HL-60/S4 treated with phorbol 12-myristate 13-acetate at 8.2 ng/mL for 4 days and 3 days (cell line): ENCODE measurements at regions not wholly inside any gene's neighbourhood (a gene's known extent, or its start where the extent isn't known, plus 50 kb on each side); places are given as distances from the start of the nearest gene placed in this dataset.
"Not testable (repeated sequence)": the region's sequence is repeated elsewhere in the genome, so short reads cannot be mapped to it uniquely, and the experiment has no call there.

ENCODE experiments used
- in situ Hi-C: fragments of 300-500 bp; cut with MboI; formaldehyde crosslinking; loops from 2 replicates; pipeline ENCODE4 v1.15.0; 2022; ENCODE audit warnings: low sequenced_read_pairs

DNA sequence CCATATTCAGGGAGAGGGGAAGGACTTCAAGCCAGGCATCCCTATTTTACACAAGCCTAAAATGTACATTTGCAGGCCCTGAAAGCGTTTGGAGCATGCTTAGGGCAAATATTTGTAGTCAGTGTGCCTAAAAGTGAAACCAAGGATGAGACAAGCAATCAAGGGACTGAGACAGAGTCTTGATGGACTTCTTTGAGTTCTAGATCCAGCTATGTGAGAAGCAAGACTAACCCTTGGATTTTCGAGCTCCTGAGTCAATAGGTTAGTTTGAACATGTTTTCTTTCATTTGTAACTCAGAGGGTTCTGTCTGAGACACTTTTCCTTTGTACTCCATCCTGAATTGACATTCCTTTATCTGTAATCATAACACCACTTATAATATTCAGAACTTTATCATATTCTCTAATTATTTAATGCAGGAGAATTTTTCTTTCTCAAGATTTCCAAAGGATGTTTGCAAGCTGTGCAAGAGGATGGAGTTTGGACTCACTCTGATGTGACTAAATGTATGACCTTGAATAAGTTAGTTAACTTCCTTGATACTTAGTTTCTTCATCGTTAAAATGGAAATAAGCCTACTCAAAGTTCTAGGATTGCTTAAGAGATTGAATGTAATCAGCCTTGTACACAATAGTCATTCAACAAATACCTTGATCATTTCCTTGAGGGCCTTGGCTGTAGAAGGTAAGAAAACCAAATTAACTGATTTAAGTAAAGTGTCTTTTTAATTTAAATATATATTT is 1237.8 kb upstream of the ZEB2 start:
- in situ Hi-C loops = no loop called here

DNA sequence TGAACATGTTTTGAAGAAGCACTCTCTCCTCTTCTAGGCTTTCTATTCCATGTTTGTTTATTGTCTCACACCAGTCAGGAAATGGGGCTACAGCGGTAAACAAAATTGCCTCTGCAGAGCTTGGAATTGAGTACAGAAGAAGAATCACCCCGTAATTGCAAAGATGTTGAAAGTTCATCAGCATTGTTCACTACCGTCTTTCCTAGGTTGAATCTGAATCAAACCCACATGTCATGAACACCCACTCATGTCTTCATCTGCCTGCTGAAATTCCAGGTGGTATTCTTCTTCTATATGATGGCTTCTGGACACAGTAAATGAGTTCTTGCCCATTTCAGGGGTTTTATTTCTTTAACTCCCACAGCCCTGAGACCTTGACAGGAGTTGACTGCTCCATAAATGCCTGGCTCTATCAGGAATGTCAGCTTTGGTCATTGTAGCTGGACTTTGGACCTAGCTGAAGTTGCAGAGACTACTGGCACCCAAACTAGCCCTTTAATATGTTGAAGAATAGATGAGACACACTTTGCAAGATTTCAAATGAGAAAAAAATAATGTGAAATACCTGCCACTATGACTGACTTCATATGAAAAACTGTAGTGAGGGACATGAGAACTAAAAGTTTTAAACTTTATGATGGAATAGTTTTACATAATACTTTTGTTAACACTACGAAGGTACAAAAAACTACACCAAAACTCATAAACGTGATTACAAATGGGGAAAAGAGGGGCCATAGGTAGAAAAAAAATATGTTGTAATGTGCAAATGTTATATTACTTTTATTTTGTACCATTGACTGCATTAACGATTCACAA is 1235.3 kb upstream of the ZEB2 start:
- in situ Hi-C loops = no loop called here

DNA sequence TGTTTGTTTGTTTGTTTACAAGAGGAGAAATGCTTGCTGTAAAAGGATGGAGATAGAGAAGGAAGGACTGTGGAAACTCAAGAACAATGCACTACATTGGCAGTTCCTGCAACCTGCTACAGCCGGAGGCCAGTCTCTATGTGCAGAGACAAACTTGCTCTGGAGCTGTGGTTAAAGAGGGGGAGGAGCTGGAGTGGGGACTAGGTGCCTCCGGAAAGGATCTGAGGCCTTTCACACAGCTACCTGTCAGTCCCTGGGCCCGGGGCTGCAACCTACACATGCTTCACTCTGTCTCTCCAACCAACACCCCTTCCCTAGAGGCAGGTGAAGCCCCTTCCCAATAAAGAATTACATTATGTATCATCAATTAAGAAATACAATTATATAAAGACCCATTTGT is 1234.0 kb upstream of the ZEB2 start:
- in situ Hi-C loops = no loop called here

DNA sequence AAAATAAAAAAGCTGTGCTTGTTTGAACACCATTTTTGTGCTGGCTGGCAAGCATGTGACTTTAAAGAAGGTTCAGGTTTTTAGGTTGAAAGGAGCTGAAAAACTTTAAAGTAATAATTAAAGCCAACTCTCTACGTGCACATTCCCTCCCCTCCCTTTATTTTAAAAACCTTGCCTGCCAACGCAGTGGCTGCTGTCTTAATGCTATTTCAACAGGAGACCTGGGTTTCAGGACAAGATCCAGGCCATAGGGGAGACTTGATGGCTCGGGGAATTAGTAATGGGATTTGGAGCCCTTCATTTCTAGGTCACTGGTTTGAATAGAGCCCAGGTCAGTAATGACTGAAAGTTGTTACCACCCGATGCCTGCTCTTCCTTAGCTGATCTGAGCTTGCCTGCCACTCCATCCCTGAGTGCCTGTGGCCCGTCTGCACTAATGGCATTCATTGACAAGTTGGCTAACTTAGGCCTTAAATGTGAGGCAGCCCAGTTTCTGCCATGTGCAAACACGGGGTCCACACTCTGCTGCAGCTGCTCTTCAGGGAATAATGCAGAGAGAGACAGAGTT is 1233.2 kb upstream of the ZEB2 start:
- in situ Hi-C loops = no loop called here

DNA sequence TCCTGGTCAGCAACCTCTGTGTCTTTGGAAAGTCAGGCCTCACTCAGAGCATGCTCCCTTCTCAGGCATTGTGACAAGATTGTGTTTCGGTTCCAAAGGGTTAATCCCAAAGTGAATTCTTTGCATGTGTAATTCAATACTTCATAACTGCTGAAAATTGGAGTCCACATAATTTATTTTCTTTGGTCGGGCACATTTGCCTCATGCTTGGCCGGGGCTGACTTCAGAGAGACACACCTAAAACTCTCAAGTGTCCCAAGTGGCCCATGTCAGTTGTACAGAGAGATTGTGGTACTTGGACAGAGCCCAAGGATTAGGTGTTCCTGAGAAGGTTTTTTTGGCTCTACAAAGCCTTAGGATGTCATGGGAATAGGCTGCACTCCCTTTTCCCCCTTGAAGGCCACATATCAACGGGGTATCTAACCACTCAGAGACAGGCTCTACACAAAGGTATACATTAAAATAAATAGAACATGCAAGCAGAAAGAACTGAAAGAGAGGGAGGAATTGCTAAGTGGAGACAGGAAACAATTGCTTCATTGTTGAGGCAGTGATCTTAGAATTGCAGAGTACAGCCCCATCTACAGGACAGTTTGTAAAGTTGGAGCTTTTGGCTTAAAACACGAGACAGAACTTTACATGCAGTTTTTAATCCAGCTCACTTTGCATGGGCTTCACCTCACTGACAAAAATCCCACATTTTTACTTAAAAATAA is 1232.3 kb upstream of the ZEB2 start:
- in situ Hi-C loops = no loop called here

DNA sequence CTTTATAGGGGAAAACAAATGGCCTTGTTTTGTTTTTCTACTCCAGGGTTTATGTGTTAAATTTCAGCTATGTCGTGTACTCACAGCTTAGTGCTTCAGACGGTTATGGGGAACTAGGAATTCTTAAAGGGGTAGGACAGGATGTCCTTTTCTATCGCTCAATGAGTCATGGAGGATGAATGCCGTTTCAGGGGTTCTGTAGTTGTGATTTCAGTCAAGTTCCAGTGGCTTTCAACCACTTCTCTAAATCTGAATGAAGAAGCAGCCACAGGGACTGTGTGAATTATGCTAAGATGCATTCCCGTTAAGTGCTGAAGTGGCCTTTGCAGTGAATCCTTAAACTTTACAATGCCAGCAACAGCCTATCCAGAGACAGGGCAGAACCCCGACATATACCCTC is 1231.7 kb upstream of the ZEB2 start:
- in situ Hi-C loops = no loop called here

DNA sequence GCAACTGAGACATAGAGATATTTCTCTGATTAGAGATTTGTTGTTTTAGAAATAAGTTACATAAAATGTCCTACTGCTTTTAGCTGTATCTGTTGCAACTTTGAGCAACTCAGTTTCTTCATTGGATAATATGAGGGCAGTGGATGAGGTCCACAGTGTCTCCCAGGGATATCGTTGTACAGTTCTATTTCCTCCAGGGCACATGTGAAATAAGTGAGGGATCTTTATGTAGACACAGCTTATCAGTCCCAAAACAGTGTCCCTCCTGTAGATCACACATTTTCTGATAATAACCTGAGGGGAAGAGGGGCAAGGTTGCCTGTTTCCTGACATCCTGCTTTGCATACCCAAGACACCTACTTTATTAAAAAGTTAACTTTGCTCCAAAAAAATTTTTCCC is 1231.2 kb upstream of the ZEB2 start:
- in situ Hi-C loops = no loop called here

DNA sequence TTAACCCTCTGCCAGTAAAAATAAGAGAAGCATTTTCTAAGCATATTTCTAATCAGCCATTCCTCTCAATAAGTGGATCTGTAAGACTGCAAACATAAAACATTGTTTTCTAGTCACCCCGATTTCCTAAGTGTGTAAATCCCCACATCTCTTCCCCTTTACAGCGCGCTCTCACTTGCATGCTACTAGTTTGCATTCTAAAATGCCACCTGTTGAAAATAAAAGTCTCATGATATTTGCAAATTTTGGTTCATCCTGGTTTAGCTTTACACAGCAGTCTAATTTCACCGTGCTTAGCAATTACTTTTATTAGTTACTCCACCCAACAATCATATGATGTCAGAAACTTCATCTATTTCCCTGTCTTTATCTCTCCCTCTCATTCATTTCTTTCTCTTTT is 1230.7 kb upstream of the ZEB2 start:
- in situ Hi-C loops = no loop called here

DNA sequence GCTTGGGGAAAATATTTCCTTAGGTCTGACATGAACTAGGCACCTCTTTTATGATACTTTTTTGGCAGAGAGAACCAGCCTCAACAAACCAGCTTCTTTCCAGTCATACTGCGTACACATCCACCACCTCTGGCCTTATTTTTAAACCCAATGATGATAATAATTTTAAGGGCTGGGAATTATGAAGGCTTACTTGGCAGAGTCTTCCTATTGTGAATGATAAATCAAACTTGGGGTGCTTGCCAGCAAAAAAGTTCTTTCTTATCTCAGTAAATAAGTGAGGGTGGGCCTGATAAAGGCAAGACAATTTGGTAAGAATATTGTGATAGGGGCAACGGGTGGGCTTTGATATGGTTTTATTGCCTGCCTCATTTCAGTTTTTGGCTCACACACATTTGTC is 1230.2 kb upstream of the ZEB2 start:
- in situ Hi-C loops = no loop called here

DNA sequence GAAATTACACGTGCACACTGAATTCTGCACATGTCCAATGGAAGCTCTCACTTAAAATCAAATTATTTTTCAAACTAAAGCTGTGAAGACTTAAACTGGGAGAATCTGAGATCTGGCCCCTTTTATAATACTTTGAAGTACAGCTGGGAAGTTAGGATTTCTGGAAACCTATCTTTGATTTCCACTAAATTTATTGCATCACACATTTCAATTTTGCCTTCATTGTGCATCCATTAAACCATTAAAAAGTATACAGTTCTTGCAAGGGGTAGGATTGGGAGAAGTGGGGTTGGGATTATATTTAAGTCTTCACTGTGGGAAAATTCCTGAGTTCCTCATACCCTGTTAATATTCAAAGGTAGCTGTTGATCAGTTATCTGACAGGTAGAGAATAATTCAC is 1229.6 kb upstream of the ZEB2 start:
- in situ Hi-C loops = no loop called here

DNA sequence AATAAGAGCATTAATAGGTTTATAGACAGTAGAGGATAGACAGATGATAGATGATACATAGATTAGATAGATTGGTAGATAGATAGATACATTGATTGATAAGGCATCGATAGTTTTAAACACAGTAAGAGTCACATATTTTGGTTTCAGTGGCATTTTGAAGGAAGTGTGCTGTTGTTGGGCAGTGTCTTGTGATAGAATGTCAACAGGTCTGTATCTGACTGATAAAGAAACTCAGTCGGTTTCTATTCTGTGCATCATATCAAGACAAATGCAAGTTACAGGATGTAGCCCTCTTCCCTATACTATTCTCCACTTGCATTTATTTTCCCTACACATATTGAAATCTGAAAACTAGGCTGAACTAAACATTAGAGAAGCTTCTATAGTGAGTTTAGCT is 1229.0 kb upstream of the ZEB2 start:
- in situ Hi-C loops = no loop called here

DNA sequence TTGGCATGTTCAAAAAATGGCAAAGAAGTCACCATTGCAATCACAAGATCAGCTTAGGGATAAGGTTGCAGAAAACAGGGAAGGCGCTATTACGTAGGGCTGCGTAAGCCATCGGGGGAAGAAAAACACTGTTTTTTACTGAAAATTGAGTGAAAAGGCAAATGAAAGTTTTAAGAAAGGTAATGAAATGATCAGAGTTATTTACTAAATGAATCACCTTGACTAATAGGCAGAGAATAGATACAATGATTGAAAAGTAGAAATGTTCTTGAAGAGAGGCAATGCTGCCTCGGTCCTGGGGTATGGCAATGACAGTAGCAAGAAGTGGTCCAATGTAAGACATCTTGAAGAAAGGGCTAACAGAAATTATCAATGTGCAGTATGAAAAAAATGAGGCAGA is 1227.8 kb upstream of the ZEB2 start:
- in situ Hi-C loops = no loop called here

DNA sequence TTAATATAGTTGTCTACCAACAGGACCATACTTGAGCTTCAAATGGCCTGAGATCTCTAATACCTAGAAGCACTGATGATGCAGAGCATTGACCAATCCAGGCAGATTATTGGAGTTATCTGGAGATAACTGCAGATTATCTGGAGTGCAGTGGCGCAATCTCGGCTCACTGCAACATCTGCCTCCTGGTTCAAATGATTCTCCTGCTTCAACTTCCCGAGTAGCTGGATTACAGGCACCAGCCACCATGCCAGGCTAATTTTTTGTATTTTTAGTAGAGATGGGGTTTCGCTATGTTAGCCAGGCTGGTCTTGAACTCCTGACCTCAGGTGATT is 1225.4 kb upstream of the ZEB2 start:
- in situ Hi-C loops = not testable (repeated sequence)

DNA sequence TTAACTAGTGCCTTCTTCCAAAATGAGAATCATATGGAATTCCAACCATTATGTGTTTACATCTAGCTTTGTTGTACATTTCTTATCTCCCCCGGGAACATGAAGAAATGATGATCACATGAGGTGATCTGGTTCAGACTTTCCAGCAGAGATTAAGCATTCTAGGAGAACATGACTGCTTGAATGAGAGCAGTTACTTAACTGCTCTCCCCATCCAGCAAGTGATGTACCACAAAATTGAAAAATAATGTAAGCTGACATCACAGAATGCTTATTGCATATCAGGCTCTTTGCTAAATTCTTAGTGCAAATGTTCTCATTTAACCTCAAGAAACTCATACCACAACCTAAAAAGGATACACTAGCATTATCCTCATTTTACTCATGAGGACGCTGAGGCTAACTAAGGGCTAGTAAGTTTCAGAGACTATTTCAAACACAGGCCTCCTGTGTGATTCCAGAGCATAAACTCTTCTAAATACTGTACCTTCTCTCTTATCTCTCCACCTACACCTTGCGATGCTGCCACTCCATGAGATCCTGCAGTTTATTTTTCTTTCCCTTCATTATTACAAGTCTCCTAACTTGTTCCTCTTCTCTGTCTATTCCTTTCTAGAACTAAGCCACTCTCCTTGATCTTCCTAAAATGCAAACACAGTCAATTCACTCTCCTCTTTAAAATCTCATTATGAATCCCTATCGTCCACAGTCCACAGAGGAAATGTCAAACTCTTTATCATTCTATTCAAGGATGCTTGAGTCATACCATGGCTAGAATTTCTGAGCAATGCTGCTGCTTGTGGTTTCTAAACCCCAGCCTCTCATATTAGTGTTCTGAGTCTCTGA is 1224.8 kb upstream of the ZEB2 start:
- in situ Hi-C loops = no loop called here

DNA sequence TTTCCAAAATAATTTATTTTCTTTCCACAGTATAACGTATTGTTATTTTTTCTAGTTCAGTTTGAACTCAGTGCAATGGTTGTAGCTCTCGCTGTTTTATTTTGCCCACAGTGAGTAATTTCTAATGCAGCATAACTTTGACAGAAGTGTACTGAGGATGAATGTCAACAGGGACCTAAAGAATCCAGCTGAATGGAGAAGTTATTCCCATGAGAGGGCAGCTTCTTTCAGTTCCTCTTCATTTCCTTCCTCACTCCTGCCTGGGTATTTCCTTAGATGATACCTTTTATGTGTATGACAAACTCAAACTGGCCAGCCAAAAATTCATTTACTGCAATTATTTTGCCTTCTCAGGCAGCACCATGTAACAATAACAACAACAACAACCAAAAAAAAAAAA is 1223.1 kb upstream of the ZEB2 start:
- in situ Hi-C loops = no loop called here

DNA sequence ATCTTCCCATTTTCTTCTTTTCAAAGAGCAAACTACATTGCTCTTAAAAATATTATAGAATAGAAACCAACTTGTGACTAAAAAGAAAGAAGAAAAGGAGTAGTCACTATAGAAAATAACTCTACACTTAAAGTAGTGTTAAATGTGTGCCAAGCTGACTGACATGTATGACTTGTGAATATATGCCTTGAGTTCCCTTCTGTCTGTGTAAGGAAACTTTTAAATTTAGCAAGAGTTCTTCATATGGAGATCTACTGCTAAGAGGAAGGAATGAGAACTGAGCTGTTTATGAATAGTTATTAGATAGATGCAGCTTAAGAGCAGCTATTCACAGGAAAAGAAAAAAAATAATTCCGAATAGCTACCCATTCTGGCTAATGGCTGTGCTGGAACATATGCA is 1221.7 kb upstream of the ZEB2 start:
- in situ Hi-C loops = no loop called here

DNA sequence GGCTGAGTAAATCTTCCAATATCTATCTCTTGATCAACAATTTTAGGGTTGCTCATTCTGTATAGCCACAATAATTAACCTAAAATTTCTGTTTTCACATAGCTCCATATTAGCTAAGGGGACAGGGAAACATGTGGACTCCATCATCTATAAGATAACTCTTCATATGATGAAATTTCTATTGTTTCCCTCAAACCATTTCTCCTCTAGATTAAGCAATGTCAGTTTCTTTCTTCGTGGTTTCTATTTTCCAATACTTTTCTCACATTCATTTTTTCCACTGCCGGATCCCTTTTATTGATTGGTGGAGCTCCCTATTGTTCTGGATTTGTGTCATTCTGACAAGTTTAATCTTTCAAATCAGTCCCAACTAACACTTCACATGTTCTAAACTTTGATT is 1221.3 kb upstream of the ZEB2 start:
- in situ Hi-C loops = no loop called here

DNA sequence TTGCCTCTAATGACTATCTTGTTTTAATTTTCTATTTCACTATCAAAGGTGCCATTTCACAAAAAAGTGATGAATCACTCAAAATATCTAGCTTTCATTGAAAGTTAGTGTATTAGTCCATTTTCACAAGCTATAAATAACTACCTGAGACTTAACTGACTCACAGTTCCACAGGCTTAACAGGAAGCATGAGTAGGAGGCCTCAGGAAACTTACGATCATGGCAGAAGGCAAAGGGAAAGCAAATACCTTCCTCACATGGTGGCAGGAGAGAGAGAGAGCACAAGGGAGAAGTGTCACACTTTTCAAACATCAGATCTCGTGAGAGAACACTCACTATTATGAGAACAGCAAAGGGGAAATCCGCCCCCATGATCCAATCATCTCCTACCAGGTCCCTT is 1220.4 kb upstream of the ZEB2 start:
- in situ Hi-C loops = no loop called here

DNA sequence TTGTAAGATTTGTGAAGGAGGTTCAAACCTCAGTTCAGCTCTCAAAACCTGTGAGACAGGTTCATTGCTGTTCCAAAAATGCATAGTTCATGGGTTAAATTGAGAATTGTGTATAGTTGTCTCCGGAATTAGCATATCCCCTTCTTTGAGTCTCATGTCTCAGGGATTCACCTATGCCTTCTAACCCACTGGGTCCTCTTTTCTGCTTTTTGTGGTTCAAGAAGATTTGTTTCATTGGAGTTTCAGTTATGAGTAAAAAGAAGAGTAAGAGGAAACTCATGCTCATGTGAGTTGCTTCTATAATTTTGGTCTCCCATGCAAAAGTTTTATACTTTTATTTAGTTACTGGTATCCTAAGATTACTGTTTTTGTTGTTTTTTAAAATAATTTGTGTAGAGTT is 1219.8 kb upstream of the ZEB2 start:
- in situ Hi-C loops = no loop called here

DNA sequence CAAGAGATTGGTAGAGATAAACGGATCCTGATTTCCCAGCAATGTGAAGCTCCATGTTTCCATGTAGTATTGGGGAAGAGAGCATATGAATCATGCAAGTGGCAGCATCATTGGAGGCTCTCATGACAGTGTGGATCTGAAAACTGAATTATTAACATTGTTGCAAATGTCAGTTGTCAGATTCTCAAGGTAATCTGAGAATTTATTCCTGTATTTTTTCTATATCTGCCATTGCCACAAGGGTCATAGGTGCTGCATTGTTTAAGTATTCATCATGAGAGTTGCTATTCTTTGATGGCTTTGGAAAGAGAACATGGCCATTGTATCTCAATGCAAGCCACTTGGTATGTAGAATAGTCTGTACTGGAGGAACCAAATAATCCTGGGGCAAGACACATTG is 1217.0 kb upstream of the ZEB2 start:
- in situ Hi-C loops = no loop called here

DNA sequence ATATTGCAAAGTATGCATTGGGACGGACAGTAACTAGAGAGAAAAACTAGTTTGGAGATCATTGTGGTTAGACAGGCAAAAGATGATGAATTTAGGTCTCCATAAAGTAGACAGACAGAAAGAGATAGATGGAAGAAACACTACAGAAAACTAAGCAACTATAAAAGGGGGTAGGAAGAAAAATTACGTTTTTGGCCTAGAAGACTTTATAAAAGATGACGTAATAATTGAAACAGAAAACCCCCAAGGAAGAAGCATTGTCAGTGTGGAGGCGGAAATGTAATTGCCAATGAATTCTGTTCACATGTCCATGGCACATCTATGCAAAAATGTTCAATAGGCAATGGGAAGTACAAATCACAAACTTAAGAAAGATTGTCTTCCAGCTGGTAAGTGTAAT is 1211.5 kb upstream of the ZEB2 start:
- in situ Hi-C loops = no loop called here
